Body of pancreas (tissue), 4 donors: ENCODE measurements at regions not wholly inside any gene's neighbourhood (a gene's known extent, or its start where the extent isn't known, plus 50 kb on each side); places are given as distances from the start of the nearest gene placed in this dataset.
A peak's percentile ranks its signal among the peaks of the same experiment; 100 is the strongest.

Source experiments
- ATAC-seq: fragments of 150-250 bp; one replicate; pipeline ENCODE4 v1.9.1; 2016
- DNase-seq, 4 donors: peaks; one replicate each; pipeline ENCODE4 v3.0.0-alpha.2; 2019
- H3K27ac ChIP-seq, 4 donors: fragments of 200-600 bp; sonication (generic); 1 replicate in 3 of 4; 2 replicates in 1 of 4; pipeline versions ENCODE4 v1.5.1 to v1.6.1; 2016 to 2019; ENCODE audit warnings: mild to moderate bottlenecking in 1 of 4, mixed read lengths in 1 of 4, moderate library complexity in 1 of 4
- H3K27me3 ChIP-seq, 2 donors: fragments of 200-600 bp; sonication (generic); one replicate each; pipeline ENCODE4 v1.6.0; 2016; ENCODE audit warnings: mild to moderate bottlenecking in 1 of 2
- H3K36me3 ChIP-seq, 2 donors: fragments of 200-600 bp; sonication (generic); replicated peaks in 1 of 2; 2 replicates each; pipeline ENCODE4 v1.5.1; 2016; ENCODE audit warnings: low read depth in 2 of 2; ENCODE audit not compliant: insufficient read depth in 1 of 2
- H3K4me1 ChIP-seq: fragments of 200-600 bp; sonication (generic); one replicate; pipeline ENCODE4 v1.6.0; 2016
- H3K4me3 ChIP-seq, 2 donors: fragments of 200-600 bp; sonication (generic); 1 replicate in 1 of 2; 2 replicates in 1 of 2; pipeline ENCODE4 v1.5.1; 2016 to 2019
- H3K9me3 ChIP-seq, 3 donors: fragments of 200-600 bp; sonication (generic); 1 replicate in 2 of 3; 2 replicates in 1 of 3; pipeline ENCODE4 v1.5.1; 2016
- POLR2A ChIP-seq, 3 donors: fragments of 450-650 bp; IDR thresholded peaks; one replicate each; pipeline ENCODE4 v1.6.1; 2016; ENCODE audit warnings: antibody characterized with exemption in 3 of 3, mild to moderate bottlenecking in 2 of 3
- WGBS, 2 donors: methylation state at CpG; one replicate each; pipeline ENCODE4 v1.1.5; 2017; 5-methylcytosine and 5-hydroxymethylcytosine counted together
- intact Hi-C: fragments of 100-400 bp; cut with DNase I; formaldehyde crosslinking; loops from one replicate; pipeline ENCODE4 v1.15.1; 2023
- TF ChIP-seq, protein P1 (sequence below), 7 experiments: fragments of 450-650 bp in 4 of 7; fragments of 200-600 bp in 3 of 7; sonication (generic) in 3 of 7; IDR thresholded peaks; one replicate each; pipeline ENCODE4 v1.5.1; 2016 to 2019; ENCODE audit warnings: antibody characterized with exemption in 7 of 7

GRCh38 chr10:4683137-4683536 is 142.9 kb upstream of the AKR1E2 start:
- Histone ChIP-seq H3K9me3 (no peaks in the 10 kb centered on the region), H3K27me3 (no peaks in the 10 kb centered on the region), H3K4me3 (no peak overlapping the region), H3K4me1 (peaks cover 9% of the 10 kb centered on the region), H3K27ac (no peak overlapping the region), H3K36me3 (no peaks in the 10 kb centered on the region)
- DNase-seq (no peak), ATAC-seq (no peak)
- no peak for TF ChIP-seq POLR2A (IDR thresholded peaks at IDR 0.05)
- TF ChIP-seq, protein P1, sequence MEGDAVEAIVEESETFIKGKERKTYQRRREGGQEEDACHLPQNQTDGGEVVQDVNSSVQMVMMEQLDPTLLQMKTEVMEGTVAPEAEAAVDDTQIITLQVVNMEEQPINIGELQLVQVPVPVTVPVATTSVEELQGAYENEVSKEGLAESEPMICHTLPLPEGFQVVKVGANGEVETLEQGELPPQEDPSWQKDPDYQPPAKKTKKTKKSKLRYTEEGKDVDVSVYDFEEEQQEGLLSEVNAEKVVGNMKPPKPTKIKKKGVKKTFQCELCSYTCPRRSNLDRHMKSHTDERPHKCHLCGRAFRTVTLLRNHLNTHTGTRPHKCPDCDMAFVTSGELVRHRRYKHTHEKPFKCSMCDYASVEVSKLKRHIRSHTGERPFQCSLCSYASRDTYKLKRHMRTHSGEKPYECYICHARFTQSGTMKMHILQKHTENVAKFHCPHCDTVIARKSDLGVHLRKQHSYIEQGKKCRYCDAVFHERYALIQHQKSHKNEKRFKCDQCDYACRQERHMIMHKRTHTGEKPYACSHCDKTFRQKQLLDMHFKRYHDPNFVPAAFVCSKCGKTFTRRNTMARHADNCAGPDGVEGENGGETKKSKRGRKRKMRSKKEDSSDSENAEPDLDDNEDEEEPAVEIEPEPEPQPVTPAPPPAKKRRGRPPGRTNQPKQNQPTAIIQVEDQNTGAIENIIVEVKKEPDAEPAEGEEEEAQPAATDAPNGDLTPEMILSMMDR (IDR thresholded peaks at IDR 0.05): no peak
- WGBS, 2 donors: 59 to 67% methylated on average over 2 of the region's 2 CpGs
- intact Hi-C loops: no loop called here

DNA sequence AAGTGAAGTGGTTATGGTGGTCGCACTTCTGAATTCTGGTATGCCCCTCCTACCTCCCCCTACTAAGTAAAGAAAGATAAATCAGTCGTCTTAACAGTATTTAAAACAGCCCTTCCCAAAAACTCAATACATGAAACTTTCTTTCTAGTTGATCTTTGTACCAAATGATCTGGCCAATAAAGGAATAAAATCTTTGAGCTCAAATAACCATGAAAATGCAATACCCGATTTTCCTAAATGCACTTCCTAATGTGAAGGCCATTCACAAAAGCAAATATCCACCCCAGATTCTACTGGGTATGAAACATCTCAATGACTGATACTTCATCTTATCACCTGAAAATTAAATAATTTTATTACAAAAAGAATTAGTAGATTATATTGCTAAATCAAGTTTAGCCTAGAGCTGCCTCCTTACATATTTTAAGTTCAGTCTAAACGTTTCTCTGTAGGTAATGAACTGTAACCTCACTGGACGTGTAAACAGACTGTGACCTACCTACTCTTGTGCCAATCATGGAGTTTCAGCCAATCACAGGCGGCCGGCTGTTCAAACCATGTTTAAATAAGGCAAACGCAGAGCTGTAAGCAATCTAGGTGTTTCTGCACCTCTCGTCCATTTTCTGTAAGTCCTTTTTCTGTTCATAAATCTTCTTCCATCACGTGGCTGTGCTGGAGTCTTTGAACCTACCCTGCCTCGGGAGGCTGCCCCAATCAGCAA is 146.9 kb upstream of the AKR1E2 start:
- intact Hi-C loops: no loop called here
- Histone ChIP-seq H3K27me3 (no peaks in the 10 kb centered on the region), H3K4me1 (peaks cover 18% of the 10 kb centered on the region), H3K36me3 (no peaks in the 10 kb centered on the region), H3K4me3 (no peak overlapping the region), H3K27ac (peak overlapping the region in 1 of 4 donors; percentile 62), H3K9me3 (no peaks in the 10 kb centered on the region)
- 62 to 65% methylated on average over 11 of the region's 11 CpGs for WGBS, 2 donors
- ATAC-seq (no peak), DNase-seq (no peak)
- TF ChIP-seq, protein P1 (IDR thresholded peaks at IDR 0.05): no peak
- TF ChIP-seq POLR2A (IDR thresholded peaks at IDR 0.05): no peak

DNA sequence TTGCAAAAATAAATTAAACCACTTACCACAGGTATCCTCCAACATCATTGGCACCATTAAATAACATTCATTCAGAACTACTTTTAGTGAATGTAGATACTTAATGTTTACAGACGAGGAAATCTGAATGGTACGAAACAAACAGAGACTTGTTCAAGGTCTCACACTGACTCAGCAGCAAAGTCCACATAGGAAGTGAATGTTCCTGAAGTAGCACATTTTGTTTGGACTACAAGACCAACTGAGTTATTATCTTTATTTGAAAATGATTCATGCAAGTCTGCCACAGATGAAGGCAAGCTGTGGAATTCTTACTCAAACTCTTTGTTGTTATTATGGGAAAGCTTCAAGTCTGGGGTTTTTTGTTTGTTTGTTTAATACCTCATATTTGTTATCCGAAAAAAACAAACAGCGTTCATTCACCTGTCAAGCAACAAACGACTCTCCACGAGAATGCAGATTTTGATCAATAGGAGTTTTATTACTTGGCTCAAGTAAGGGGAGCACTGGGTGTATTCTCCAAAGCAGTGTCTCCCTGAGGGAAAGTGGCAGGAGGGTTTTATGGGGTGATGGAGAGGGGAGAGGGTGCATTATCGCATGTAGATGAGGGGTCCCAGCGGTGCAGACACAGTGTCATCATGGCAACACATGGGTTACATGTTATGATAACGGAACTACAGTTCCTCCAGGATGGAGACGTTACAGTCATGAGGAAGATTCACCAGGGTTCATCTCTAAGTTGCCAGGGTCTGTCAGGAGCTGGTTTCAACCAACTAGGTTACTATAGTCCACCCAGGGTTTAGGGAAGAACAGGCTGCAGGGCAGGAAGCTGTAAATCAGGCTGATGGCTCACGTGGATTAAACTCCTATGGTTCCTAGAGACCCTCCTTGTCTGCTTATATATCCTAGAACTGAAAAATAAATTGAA is 147.7 kb upstream of the AKR1E2 start:
- WGBS, 2 donors: 45 to 47% methylated on average over 11 of the region's 11 CpGs
- intact Hi-C loops: no loop called here
- Histone ChIP-seq H3K4me1 (peaks cover 18% of the 10 kb centered on the region), H3K4me3 (no peak overlapping the region), H3K27ac (peak overlapping the region in 3 of 4 donors; percentile 39 to 64 (median 62)), H3K27me3 (no peaks in the 10 kb centered on the region), H3K36me3 (no peaks in the 10 kb centered on the region), H3K9me3 (no peaks in the 10 kb centered on the region)
- TF ChIP-seq, protein P1 (IDR thresholded peaks at IDR 0.05): no peak
- no peak for TF ChIP-seq POLR2A (IDR thresholded peaks at IDR 0.05)
- ATAC-seq (peak; percentile 88), DNase-seq (peak in 2 of 4 donors; percentile 45 to 46)

DNA sequence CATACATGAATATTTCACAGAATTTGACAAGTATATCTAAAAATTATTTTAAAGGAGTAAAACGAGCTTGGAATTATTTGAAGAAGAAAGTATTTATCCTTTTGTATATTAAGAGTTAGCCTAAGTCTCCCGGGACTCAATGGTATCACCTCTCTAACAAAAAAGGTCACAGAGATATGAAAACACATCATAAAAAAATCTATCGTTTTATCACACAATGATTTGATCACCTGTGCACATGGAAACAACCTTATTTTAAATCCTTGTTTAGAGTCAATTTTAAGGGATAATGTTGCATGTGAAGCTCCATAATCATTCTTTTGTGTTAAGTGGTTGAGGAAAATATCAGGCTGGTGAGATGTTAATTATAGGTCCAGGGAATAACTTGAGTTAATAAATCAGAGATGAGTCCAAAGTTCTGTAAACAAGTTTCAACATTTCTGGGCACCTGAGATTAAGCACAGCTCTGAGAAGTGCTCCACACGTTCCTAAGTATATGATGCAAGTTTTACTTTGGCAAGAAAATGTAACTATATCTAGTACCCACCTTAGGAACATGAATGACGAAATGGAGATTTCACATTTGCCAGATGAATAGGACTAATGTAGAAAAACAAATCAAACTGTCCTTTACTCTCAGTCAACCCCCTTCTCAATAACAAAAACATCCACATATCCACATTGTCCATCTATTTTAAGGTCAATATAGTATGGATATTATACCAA is 148.5 kb upstream of the AKR1E2 start:
- 23 to 32% methylated on average over 5 of the region's 5 CpGs for WGBS, 2 donors
- peak; percentile 84 for ATAC-seq
- intact Hi-C loops: no loop called here

More for the DNA sequence above, 148.5 kb upstream of the AKR1E2 start:
- Histone ChIP-seq H3K9me3 (no peaks in the 10 kb centered on the region), H3K36me3 (no peaks in the 10 kb centered on the region), H3K4me3 (no peak overlapping the region), H3K27ac (peak overlapping the region in 3 of 4 donors; percentile 39 to 64 (median 62)), H3K27me3 (no peaks in the 10 kb centered on the region), H3K4me1 (peaks cover 18% of the 10 kb centered on the region)
- peak in 2 of 4 donors; percentile 30 to 42 for DNase-seq
- TF ChIP-seq, protein P1 (IDR thresholded peaks at IDR 0.05): no peak
- no peak for TF ChIP-seq POLR2A (IDR thresholded peaks at IDR 0.05)
